ENCODE measurements at regions not wholly inside any gene's neighbourhood (a gene's known extent, or its start where the extent isn't known, plus 50 kb on each side); places are given as distances from the start of the nearest gene placed in this dataset.

GRCh38 chr1:88029899-88030298, 654.2 kb upstream of the PKN2 start:
- no peak for DNase-seq (ENCODE audit: low spot score)
- TF ChIP-seq CTCF (IDR thresholded peaks at IDR 0.05; ENCODE audit: borderline replicate concordance, control extremely low read depth, extremely low read depth, insufficient read depth, missing control alignments), result no peak
- in situ Hi-C loops (cut with MboI; ENCODE audit: low sequenced_read_pairs, unreplicated experiment), result no loop called here

GRCh38 chr1:88035578-88035977, 648.5 kb upstream of the PKN2 start:
- TF ChIP-seq CTCF (IDR thresholded peaks at IDR 0.05; ENCODE audit: borderline replicate concordance, control extremely low read depth, extremely low read depth, insufficient read depth, missing control alignments), result no peak
- no peak for DNase-seq (ENCODE audit: low spot score)
- in situ Hi-C loops (cut with MboI; ENCODE audit: low sequenced_read_pairs, unreplicated experiment), result no loop called here

- TF ChIP-seq CTCF (IDR thresholded peaks at IDR 0.05; ENCODE audit: borderline replicate concordance, control extremely low read depth, extremely low read depth, insufficient read depth, missing control alignments), result no peak
- no peak for DNase-seq (ENCODE audit: low spot score)
- in situ Hi-C loops (cut with MboI; ENCODE audit: low sequenced_read_pairs, unreplicated experiment), result no loop called here
Measured at GRCh38 chr1:88036345-88037014, 647.6 kb upstream of the PKN2 start.

- TF ChIP-seq CTCF (IDR thresholded peaks at IDR 0.05; ENCODE audit: borderline replicate concordance, control extremely low read depth, extremely low read depth, insufficient read depth, missing control alignments), result no peak
Measured at GRCh38 chr1:88039240-88039639, 644.8 kb upstream of the PKN2 start.

DNA sequence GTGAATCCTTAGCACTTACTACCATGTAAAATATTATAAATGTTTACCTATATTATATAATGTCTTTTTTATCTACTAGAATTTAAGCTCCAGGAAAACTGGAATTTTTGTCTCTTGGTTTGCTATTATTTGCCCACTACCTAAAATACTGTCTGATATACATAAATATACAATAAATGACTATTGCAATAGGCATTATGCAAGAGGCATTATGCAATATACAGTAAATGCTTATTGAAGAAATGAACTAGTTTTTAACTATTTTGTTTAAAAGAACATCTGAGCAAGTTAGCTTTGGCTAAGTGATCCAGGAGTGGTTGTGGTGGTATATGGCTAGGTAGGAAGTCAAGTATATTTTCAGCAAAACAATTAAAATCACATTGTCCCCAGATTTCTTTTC, 640.2 kb upstream of the PKN2 start:
- in situ Hi-C loops (cut with MboI; ENCODE audit: low sequenced_read_pairs, unreplicated experiment), result no loop called here
- DNase-seq (ENCODE audit: low spot score), result no peak
- TF ChIP-seq CTCF (IDR thresholded peaks at IDR 0.05; ENCODE audit: borderline replicate concordance, control extremely low read depth, extremely low read depth, insufficient read depth, missing control alignments), result no peak

More at GRCh38 chr1:88039240-88039639, 644.8 kb upstream of the PKN2 start:
- in situ Hi-C loops (cut with MboI; ENCODE audit: low sequenced_read_pairs, unreplicated experiment), result no loop called here
- no peak for DNase-seq (ENCODE audit: low spot score)

- no peak for DNase-seq (ENCODE audit: low spot score)
- in situ Hi-C loops (cut with MboI; ENCODE audit: low sequenced_read_pairs, unreplicated experiment), result loop anchor here (25.0 kb wide), 1 partner anchor 765 kb away; no protein-coding TSS in a partner anchor
- TF ChIP-seq CTCF (IDR thresholded peaks at IDR 0.05; ENCODE audit: borderline replicate concordance, control extremely low read depth, extremely low read depth, insufficient read depth, missing control alignments), result no peak
Measured at GRCh38 chr1:88052167-88052566, 631.9 kb upstream of the PKN2 start.
